ENCODE measurements at regions not wholly inside any gene's neighbourhood (a gene's known extent, or its start where the extent isn't known, plus 50 kb on each side); places are given as distances from the start of the nearest gene placed in this dataset.

- no peak for TF ChIP-seq ZNF532 (CRISPR knock-in tag; IDR thresholded peaks at IDR 0.05; ENCODE audit: borderline replicate concordance)
- no peak for TF ChIP-seq ATF2 (CRISPR knock-in tag; IDR thresholded peaks at IDR 0.05; ENCODE audit: borderline replicate concordance, low read depth)
- no peak for TF ChIP-seq ZNF416 (CRISPR knock-in tag; IDR thresholded peaks at IDR 0.05)
- TF ChIP-seq SOX15 (CRISPR knock-in tag; IDR thresholded peaks at IDR 0.05): no peak
- no peak for TF ChIP-seq ATF1 (CRISPR knock-in tag; IDR thresholded peaks at IDR 0.05)
- TF ChIP-seq SMAD3 (CRISPR knock-in tag; IDR thresholded peaks at IDR 0.05; ENCODE audit: borderline replicate concordance): no peak
- TF ChIP-seq CREM (CRISPR knock-in tag; IDR thresholded peaks at IDR 0.05): no peak
Measured at GRCh38 chr12:46522071-46522470, 149.5 kb upstream of the SLC38A2 start (continued).

GRCh38 chr12:46521145-46521544 is 148.6 kb upstream of the SLC38A2 start:
- ATAC-seq (no peak), DNase-seq (ENCODE audit: low spot score) (no peak)
- CTCF ChIA-PET: no interaction called here
- Mint-ChIP-seq H3K4me3 (no peak overlapping the region), H3K36me3 (no peaks in the 10 kb centered on the region), H3K27me3 (ENCODE audit: low read depth) (no peaks in the 10 kb centered on the region), H3K4me1 (peaks cover 14% of the 10 kb centered on the region), H3K27ac (no peak overlapping the region), H3K9me3 (no peaks in the 10 kb centered on the region)
- peak; percentile 68; the same call in 1 of the 2 replicates for TF ChIP-seq ESRRA (CRISPR knock-in tag; IDR thresholded peaks at IDR 0.05; ENCODE audit: borderline replicate concordance)
- no peak for TF ChIP-seq ZNF416 (CRISPR knock-in tag; IDR thresholded peaks at IDR 0.05)
- POLR2A ChIA-PET: no interaction called here

GRCh38 chr12:46519407-46519806 is 146.8 kb upstream of the SLC38A2 start:
- H3K36me3 Mint-ChIP-seq: no peaks in the 10 kb centered on the region
- DNase-seq (ENCODE audit: low spot score) (no peak), ATAC-seq (no peak)
- H3K4me1 Mint-ChIP-seq: peaks cover 10% of the 10 kb centered on the region
- TF ChIP-seq EMX1 (CRISPR knock-in tag; IDR thresholded peaks at IDR 0.05) (no peak), ATF2 (CRISPR knock-in tag; IDR thresholded peaks at IDR 0.05; ENCODE audit: borderline replicate concordance, low read depth) (no peak)
- H3K27me3 Mint-ChIP-seq (ENCODE audit: low read depth): no peaks in the 10 kb centered on the region
- CTCF ChIA-PET: no interaction called here
- no peak overlapping the region for H3K4me3 Mint-ChIP-seq
- H3K9me3 Mint-ChIP-seq: 0 out of 2 replicates have a peak, but pooled peaks cover 6% of the 10 kb centered on the region
- no peak overlapping the region for H3K27ac Mint-ChIP-seq
- POLR2A ChIA-PET: no interaction called here

- H3K36me3 Mint-ChIP-seq: no peaks in the 10 kb centered on the region
- no peak for DNase-seq (ENCODE audit: low spot score)
- ATAC-seq: no peak
- H3K9me3 Mint-ChIP-seq: 0 out of 2 replicates have a peak, but pooled peaks cover 6% of the 10 kb centered on the region
- H3K4me1 Mint-ChIP-seq: peaks cover 10% of the 10 kb centered on the region
- CTCF ChIA-PET: no interaction called here
- H3K27ac Mint-ChIP-seq: no peak overlapping the region
- no peak overlapping the region for H3K4me3 Mint-ChIP-seq
- no peaks in the 10 kb centered on the region for H3K27me3 Mint-ChIP-seq (ENCODE audit: low read depth)
- POLR2A ChIA-PET: no interaction called here
- TF ChIP-seq ZBTB21 (CRISPR knock-in tag; IDR thresholded peaks at IDR 0.05; ENCODE audit: borderline replicate concordance): no peak
- no peak for TF ChIP-seq E2F4 (CRISPR knock-in tag; IDR thresholded peaks at IDR 0.05; ENCODE audit: borderline replicate concordance, low read depth)
- no peak for TF ChIP-seq ETV6 (CRISPR knock-in tag; IDR thresholded peaks at IDR 0.05)
- no peak for TF ChIP-seq ZNF423 (CRISPR knock-in tag; IDR thresholded peaks at IDR 0.05)
- TF ChIP-seq JAZF1 (CRISPR knock-in tag; IDR thresholded peaks at IDR 0.05): no peak
- TF ChIP-seq PREB (CRISPR knock-in tag; IDR thresholded peaks at IDR 0.05; ENCODE audit: borderline replicate concordance): no peak
- TF ChIP-seq E2F5 (CRISPR knock-in tag; IDR thresholded peaks at IDR 0.05): no peak
- TF ChIP-seq ZNF512 (CRISPR knock-in tag; IDR thresholded peaks at IDR 0.05; ENCODE audit: borderline replicate concordance): no peak
- TF ChIP-seq SMAD4 (CRISPR knock-in tag; IDR thresholded peaks at IDR 0.05): no peak
- no peak for TF ChIP-seq ZNF232 (CRISPR knock-in tag; IDR thresholded peaks at IDR 0.05)
- TF ChIP-seq ATF1 (CRISPR knock-in tag; IDR thresholded peaks at IDR 0.05): no peak
Measured at GRCh38 chr12:46518729-46519128, 146.2 kb upstream of the SLC38A2 start.

Data from WTC11 (cell line).